HG03521 (cell line): ENCODE measurements at regions not wholly inside any gene's neighbourhood (a gene's known extent, or its start where the extent isn't known, plus 50 kb on each side); places are given as distances from the start of the nearest gene placed in this dataset.

Experiments
- ATAC-seq: cut with Tn5 transposase; IDR thresholded peaks from one replicate; pipeline ENCODE4 v1.9.1; 2021; ENCODE audit warnings: mild to moderate bottlenecking, moderate library complexity; ENCODE audit not compliant: unreplicated experiment

- no peak for ATAC-seq
Measured at GRCh38 chr13:40484101-40484800, 182.2 kb downstream of the FOXO1 start.

DNA sequence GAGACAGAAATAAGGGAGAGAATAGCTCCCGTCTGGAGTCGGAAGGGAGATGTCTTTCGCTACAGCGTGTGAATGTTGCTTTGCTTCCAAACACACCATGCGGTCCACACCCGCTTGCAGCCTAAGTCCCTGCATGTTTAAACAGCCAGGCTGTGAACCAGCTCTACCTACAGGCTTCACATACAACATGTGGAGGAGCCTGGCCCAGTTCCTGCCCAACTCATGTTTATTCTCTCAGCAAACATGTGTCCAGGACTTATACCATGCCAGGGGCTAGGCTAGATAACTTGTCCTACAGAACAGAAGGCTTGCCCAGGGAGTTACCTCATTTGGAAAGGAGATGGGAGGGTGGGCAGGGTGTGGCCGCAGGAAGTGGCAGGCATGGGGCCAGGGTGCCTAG lies 181.5 kb downstream of the FOXO1 start:
- no peak for ATAC-seq

DNA sequence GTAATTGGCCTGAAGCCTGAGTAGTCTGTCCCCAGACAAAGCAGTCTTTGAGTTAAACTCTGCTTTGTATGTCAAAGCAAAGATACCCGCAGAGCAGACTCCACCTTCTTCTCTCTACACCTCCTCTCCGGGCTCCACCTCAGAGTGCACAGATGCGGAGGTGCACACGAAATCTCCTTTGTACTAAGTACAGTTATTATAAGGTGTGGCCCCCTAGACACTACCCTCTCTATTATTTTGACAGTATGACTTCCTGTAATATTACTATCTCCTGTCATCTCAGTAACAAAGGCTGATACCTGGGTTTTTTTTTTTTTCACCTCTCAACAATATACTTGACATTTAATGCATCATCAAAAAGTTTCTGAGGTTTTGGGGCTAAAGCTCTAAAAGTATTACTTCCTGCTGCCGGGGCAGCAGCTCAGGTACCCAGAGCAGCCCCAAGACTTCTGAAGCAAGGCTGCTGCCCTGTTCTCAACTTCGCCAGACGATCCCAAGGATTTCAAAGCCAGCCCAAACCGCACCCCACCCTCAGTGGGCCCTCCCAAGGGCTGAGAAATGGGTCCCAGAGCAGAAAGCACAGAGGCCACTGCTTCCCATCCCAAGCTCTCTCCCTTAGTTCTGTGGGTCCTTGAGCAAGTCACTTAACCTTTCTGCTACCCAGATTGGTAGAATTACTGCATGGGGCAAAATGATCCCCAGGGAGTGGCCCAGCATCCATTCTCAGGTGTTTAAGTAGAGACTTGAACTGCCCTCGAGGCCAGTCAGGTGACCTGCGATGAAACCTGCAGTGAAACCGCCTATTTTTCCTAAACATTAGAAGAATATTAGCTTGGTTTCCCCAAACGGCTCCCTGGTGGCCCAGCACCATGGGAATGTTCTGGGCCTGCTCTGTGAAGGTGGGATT lies 180.6 kb downstream of the FOXO1 start:
- ATAC-seq: no peak

GRCh38 chr13:40486518-40487163 lies 179.8 kb downstream of the FOXO1 start:
- ATAC-seq: no peak

GRCh38 chr13:40488869-40489391 lies 177.5 kb downstream of the FOXO1 start:
- ATAC-seq: no peak

GRCh38 chr13:40490086-40490758 lies 176.2 kb downstream of the FOXO1 start:
- ATAC-seq: no peak

- ATAC-seq: no peak
Measured at GRCh38 chr13:40492511-40492910, 173.9 kb downstream of the FOXO1 start.

DNA sequence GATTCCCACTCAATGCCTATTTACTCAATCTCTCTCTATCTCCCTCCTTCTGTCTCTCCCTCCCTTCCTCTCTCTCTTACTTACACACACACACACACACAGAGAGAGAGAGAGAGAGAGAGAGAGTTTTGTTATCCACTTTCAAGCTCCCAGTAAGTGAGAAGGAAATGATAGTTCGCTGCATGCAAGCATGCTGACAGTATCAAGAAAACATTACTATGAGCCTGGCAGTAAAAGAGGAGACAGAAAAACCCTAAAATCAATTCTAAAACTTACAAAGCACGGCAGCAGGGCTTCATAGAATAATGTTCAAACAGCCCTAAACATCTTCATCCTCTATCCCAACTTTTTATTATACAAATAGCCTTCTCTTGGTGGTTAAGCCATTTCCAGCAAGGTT lies 171.9 kb downstream of the FOXO1 start:
- ATAC-seq: no peak

- no peak for ATAC-seq
Measured at GRCh38 chr13:40494946-40495620, 171.4 kb downstream of the FOXO1 start.

GRCh38 chr13:40495621-40496001 lies 170.8 kb downstream of the FOXO1 start:
- ATAC-seq: no peak

- ATAC-seq: no peak
Measured at GRCh38 chr13:40496035-40496810, 170.2 kb downstream of the FOXO1 start.

DNA sequence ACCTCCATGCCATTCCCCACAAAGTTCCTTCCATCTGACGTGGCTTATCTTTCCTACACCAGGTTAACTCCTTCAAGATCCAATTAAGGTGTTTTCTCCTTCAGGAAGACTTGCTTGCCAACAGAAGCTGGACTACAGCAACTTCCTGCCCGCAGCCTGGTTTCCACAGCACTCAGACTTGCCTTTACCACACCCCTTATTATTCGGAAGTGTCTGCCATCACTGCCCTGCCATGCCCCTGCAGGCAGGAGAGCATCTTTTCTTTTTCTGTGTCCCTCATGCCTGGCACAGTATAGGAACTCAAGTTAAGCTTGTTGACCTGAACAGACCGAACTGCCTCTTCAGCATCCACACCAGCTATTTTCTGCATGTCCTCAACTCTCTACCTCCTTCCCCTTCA lies 168.0 kb downstream of the FOXO1 start:
- ATAC-seq: no peak

GRCh38 chr13:40502236-40502635 lies 164.2 kb downstream of the FOXO1 start:
- no peak for ATAC-seq

GRCh38 chr13:40503011-40503410 lies 163.4 kb downstream of the FOXO1 start:
- ATAC-seq: no peak

DNA sequence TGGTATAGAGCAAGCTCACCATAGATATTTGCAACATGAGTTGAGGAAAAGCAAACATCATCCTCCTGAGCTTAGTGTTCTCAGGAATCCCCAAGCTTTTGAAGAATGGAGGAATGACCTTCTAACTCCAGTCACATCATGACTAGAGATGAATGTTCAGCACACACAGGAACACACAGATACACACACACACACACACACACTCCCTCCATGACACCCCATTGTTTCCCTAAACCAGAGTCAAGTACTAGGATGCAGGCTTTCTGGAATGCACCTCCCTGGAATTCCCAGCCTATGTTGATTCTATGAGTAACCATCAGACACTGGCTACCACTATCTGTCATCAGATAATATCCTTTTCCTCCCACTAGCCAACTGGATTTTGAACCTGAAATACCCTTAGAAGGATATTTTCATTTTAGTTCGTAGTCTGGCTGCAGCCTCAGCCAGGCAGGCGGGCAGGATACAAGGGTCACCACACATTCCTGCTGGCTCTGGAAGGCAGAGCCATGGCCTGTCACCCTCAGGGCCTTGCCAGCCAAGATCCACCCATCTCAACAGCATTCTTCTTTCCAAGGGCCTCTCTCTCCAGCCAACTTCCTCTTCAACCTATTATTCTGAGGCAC lies 162.4 kb downstream of the FOXO1 start:
- no peak for ATAC-seq

- no peak for ATAC-seq
Measured at GRCh38 chr13:40504641-40505040, 161.8 kb downstream of the FOXO1 start.

GRCh38 chr13:40505196-40505595 lies 161.2 kb downstream of the FOXO1 start:
- no peak for ATAC-seq
